ENCODE measurements at regions not wholly inside any gene's neighbourhood (a gene's known extent, or its start where the extent isn't known, plus 50 kb on each side); places are given as distances from the start of the nearest gene placed in this dataset.

DNA sequence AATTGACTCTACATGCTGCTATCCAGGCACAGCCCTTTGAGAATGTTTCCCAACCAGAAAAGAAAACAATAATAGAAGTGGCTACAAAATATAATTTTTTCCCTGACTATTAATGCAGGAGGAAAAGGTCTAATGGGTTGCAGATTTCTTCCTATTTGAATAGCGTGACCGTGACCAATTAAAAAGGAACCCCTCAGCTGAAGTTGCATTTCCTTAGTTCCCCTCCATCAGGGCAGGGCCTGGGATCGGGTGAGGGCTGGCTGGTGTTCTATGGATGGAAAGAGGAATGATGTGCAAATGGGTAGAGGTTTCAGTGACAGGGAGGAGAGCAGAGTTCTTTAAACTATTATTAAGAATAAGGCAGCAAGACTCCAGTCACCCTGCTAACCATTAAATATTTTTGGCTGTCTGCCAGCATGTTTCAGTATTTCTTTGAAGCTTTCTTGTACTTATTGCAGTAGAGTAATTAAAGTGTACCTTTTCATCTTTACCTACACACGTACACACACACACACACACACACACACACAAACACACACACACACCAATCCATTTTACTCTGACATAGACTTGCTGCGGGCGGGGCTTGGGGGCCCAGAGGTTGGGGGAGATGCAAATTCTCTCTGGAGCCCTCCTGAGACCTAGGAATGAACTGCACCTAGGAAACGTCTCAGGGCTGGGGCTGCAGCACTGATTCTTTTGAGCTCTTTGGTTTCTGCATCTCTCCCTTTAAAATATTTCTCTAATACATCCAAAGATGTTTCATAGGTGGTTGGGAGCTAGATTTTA lies 154.8 kb upstream of the SLC35B3 start:
- no peak for DNase-seq (ENCODE audit: low spot score)

DNA sequence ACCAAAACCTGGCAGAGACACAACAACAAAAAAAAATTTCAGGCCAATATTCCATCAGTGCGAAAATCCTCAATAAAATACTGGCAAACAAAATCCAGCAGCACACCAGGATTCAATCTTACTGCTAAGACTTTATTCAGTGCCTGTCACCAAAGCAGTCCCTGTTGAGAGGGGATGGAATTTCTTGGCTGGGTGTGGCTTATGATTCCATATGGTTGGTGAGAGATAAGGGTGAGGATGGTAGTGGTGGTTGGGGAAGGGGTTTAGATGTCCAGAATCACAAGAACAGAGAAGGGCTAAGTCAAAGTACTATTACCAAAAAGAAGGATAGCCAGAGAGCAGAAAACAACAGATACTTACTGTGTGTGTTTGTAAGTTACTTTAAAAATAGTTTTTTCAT lies 152.8 kb upstream of the SLC35B3 start:
- no peak for DNase-seq (ENCODE audit: low spot score)

DNA sequence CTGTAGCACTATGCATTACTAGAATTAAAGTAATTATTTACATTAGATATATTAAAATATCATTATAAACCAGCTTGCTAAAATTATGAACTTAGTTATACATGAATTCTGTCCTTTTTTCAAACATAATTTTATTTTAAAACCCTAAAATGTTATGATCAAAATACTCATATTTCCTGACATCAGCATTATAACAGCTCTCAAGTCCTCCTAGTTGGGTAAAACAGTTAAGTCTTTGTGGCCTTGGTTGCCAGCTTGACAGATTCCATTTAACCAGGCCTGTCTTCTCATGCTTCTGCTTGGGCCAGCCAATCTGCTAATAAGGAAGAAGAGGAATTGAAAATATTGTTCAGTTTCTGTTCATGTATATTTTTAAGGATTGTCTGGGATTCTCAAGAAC lies 147.9 kb upstream of the SLC35B3 start:
- DNase-seq (ENCODE audit: low spot score), result no peak

DNA sequence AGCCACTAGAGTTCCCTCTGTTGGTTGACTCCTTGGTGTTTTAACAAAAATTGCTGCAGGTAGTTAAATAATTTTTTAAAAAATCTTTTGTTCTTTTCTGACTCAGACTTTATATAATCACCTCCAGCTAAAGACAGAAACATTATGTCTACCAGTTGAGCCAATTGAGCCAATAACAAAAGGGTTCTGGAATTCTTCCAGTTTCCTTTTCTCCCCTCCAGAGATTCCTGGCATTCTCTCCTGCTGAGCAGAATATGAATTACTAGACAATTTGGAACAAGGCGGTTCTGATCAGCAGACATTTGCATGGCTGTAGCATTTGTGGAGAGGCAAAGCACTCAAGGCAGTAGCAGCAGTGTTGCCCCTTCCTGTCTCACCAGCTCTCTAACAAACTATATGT lies 144.0 kb upstream of the SLC35B3 start:
- no peak for DNase-seq (ENCODE audit: low spot score)

DNA sequence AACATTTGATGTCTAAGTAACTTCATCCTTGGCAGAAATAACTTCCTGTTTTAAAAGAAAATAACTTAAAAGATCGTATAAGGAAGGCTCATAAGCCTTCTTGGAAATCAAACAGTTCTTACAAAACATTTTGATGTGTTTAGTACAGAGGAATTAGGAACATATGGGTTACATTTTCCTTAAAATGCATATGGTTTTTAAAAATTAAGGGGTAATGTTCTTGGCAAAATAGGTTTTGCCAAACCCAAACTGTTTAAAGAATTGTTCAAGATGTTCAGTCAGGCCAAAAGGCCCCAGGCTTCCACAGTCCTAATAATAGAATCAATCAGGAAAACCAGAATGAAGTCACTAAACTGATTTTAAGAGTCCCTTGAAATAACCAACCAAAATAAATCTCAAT lies 142.7 kb upstream of the SLC35B3 start:
- DNase-seq (ENCODE audit: low spot score), result no peak

DNA sequence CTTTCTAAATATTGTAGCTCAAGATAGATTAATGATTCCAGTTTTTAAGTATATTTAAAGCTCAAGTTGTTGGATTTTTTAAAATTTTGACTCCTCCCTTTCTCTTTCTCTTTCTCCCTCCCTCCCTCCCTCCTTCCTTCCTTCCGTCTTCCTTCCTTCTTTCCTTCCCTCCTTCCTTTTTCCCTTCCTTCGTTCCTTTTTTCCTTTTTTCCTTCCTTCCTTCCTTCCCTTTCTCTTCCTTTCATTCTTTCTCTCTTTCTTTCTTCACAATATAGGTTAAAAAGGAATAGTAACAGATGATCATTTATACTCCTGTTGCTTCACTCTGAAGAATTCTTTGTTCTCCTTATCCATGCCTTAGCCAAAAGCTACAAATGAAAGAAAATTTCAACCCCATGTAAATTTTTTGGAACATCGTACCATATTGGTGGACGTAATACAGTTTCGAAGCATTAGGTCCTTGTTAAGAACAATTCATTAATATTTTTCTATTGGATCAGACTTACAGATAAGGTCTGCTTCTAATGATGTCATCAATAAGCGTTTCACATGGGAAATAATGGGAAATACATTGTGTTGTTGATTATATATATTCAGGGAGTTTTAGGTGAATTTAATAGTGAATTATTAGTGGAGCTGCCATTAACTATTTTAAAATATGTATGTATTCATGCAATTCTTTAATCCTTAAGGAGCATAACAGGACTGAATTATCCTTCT lies 139.6 kb upstream of the SLC35B3 start:
- DNase-seq (ENCODE audit: low spot score), result no peak

GRCh38 chr6:8574311-8574710 lies 139.0 kb upstream of the SLC35B3 start:
- DNase-seq (ENCODE audit: low spot score), result no peak

GRCh38 chr6:8570256-8570920 lies 135.0 kb upstream of the SLC35B3 start:
- no peak for DNase-seq (ENCODE audit: low spot score)

- no peak for DNase-seq (ENCODE audit: low spot score)
Measured at GRCh38 chr6:8562125-8562524, 126.8 kb upstream of the SLC35B3 start.

DNA sequence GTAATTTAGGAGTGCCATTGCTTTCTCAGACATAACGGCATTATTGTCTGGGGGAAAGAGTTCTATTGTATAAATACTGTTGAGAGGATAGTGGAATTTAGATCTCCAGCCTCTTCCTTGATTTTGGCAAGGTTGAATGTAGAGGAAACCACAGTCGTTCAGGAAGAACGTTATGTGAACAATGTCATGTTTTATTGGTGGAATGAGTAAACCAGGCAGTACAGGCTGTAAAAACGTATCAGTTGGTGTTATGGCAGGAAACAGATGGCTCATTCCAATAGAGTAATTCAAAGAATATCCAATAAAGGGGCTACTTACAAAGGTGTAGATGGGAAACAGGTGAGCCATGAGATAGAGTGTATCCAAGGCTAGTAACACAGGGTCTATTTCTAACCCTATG lies 123.6 kb upstream of the SLC35B3 start:
- no peak for DNase-seq (ENCODE audit: low spot score)

DNA sequence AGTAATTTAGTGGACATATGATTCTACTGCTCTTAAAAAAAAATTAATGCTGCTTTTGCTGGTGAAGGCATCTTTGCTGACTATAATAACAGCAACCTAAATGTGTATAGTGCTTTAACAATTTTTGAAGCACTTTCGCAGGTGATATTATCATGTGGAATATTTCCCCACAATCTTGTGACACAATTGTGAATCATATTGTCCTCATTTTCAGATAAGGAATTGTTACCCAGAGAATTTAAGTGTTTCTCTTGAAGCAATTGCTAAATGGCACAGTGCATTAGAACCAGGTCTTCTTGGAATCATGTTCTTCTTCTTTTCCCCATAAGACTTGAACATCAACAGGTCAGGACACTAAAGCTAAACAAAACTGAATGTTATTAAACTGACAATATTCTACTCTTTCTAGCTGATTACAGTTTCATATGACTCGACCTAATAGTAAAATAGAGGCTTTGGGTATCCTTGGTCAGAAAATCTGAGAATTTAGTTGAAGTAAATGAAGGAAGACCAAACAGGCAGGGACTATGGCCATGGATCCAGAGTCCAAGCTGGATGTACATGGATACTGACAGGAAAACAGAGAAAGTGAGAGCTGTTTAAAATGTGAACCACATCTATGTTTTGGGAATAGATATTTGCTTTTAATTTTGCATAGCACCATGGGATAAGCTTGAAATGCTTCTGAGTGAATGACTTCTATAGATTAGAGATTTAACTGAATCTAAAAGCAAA lies 121.8 kb upstream of the SLC35B3 start:
- no peak for DNase-seq (ENCODE audit: low spot score)

DNA sequence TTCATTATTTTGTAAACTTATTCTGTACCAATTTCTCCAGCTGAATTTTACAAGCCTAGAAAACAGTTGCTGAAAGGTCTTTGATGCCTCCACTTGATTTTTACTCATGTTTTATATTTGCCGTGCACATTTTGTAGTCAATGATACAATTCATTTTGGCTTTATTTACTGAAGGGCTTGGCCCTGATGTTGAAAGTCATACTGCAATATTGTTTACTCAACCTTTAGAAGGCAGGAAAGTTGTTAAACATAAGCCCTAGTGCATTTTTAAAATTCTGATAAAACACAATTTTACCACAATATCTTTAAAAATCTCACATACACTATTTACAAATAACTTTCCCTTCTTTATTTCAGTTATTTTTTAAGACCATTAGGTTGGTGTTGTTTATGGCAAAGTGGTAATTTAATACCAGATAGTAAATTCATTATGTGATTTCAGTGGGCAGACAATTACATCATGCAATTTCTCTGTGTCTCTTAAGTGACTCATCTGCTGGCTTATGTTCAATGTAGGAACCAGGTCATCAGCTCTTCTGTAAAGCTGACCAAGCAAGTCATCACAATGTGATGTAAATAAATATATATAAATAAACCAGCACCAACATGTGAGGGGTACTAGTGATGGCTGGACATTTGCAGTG lies 121.1 kb upstream of the SLC35B3 start:
- no peak for DNase-seq (ENCODE audit: low spot score)

- DNase-seq (ENCODE audit: low spot score), result no peak
Measured at GRCh38 chr6:8551993-8552392, 116.6 kb upstream of the SLC35B3 start.

DNA sequence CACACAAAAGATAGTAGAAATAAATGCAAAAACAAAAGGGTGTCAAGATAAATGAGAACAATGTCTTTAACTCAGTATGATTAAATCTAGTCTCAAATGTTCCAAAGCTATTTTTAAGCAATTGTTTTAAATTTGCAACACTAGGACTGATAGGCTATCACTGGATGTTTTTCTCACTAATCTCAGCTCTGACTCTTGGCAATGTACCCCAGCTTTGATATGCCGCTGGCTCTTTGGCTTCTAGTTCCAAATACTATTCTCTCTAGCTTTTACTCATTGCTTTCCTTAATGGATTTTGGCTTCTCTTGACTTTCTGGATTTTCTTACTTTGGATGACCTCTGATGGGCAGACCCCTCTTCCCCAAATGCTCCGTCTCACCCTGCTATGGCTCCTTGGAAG lies 116.0 kb upstream of the SLC35B3 start:
- DNase-seq (ENCODE audit: low spot score), result no peak

DNA sequence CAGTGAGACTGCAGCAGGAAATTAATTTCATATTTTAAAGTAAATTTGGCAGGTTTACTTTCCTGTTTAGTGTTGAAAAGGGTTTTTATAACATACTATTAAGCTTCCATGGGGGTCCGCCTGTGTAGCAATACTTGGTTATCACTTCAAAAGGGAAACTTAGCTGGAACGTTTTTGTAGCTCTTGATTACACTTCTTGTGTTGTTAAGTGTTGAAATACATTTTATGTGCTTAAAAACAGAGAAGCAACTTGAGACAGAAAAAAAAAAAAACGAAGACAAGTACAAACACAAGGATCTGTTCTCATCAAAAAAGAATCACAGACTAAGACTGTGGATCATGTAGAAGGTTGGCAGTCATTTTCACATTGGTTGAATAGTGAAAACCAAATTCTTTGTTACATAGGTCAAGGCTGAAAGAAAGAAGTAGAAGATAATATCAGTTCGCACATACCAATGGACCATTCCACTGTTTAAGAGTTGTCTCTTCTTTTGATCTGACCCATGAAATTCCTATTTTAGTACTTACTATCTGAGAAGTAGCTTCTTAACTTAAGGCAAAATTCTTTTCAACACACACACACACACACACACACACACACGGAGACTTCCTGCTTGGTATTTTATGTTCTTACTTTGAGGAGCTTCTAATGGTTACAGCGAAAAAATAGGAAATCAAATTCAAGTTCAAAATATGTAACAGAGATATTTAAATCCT lies 113.9 kb upstream of the SLC35B3 start:
- DNase-seq (ENCODE audit: low spot score), result no peak

DNA sequence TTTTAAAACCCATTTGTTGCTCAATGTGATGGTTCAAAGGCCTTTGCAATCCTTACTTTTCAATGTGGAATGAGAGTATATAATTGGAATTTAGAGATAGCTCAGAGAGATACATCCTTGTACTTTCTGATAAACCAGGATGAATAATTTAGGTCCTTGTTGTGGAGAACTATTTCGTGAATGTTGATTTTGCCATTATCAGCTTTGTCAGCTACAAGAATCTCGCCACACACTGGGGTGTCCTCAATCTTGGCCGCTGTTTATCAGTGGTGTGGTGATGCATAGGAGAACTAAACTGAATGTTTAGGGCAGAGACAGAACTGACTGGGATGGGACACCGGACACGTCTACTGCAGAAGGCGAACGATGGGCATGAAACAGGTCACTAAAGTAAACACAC lies 111.2 kb upstream of the SLC35B3 start:
- DNase-seq (ENCODE audit: low spot score), result no peak

DNA sequence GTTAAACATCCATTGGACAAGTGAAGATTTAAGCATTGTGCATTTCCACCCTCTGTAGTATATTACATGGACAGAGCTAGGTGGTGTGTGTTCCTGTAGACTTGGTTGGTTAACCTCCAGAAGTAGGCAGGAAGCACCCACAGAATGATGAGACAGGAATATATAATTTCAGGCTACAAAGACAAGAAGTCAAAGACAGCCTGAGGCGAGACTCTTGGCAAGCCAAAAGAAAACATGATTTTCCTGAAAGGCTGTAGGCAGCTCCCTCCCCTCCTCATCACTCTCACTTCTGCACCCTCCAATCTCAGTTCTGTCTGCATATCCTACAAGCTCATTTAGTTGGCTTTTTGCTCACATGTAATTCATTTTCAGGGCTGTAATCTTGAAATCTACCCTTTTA lies 110.0 kb upstream of the SLC35B3 start:
- DNase-seq (ENCODE audit: low spot score), result no peak

- DNase-seq (ENCODE audit: low spot score), result no peak
Measured at GRCh38 chr6:8543714-8544113, 108.4 kb upstream of the SLC35B3 start.

DNA sequence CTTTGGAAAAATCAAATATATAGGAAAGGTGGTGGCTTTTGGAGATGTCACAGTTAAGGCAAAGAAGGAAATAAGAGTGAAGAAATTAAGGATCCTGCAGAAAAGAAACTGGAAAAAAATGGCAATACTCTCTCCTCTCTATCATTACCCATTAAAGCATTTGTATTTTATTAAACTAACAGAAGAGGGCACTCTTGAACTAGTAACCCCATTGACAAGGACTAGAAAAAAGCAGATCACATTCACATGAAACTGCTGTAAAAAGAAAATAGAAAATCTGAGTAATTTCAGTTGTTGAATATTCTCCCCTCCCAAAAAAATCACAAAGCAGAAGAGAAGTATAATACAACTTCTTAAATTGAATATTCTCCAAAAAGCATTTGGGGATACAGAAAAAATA lies 104.1 kb upstream of the SLC35B3 start:
- DNase-seq (ENCODE audit: low spot score), result no peak

DNA sequence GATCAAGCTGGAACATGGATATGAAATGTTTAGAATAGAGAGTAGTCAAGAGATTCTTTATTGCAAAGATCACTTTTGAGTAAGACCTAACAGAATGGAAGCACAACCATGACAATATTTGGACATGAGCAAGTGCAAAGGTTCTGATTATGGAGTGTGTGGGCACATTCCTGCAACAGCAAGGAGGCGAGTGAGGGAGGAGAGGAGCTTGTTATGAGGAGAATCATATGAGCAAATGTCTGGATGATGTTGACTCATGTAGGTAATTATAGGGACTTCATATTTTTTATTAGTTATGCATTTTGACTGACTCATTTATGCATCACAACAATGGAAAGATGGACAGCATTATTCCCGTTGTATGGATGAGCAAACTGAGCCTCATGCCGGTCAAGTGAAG lies 100.8 kb upstream of the SLC35B3 start:
- no peak for DNase-seq (ENCODE audit: low spot score)

GRCh38 chr6:8535519-8535918 lies 100.2 kb upstream of the SLC35B3 start:
- no peak for DNase-seq (ENCODE audit: low spot score)
